Sigmoid colon (tissue), 4 donors: ENCODE measurements at regions not wholly inside any gene's neighbourhood (a gene's known extent, or its start where the extent isn't known, plus 50 kb on each side); places are given as distances from the start of the nearest gene placed in this dataset.

ENCODE experiments used
- CTCF ChIP-seq, 4 experiments: fragments of 450-650 bp in 3 of 4; fragments of 200-600 bp in 1 of 4; IDR thresholded peaks; one replicate each; pipeline ENCODE4 v1.5.1; 2016 to 2019; ENCODE audit warnings: antibody characterized with exemption in 4 of 4, mild to moderate bottlenecking in 3 of 4, moderate library complexity in 2 of 4
- EP300 ChIP-seq, 4 donors: sonication (generic); formaldehyde crosslinking; IDR thresholded peaks; one replicate each; pipeline ENCODE4 v1.6.1; 2017; ENCODE audit warnings: antibody characterized with exemption in 4 of 4
- POLR2AphosphoS5 ChIP-seq, 4 donors: sonication (generic); formaldehyde crosslinking; IDR thresholded peaks; one replicate each; pipeline ENCODE4 v1.6.1; 2017; ENCODE audit warnings: antibody characterized with exemption in 4 of 4

- no peak for TF ChIP-seq CTCF (IDR thresholded peaks at IDR 0.05)
- TF ChIP-seq POLR2AphosphoS5 (IDR thresholded peaks at IDR 0.05): no peak
- no peak for TF ChIP-seq EP300 (IDR thresholded peaks at IDR 0.05)
These were observed 510.9 kb downstream of the ANKRD7 start for GRCh38 chr7:118735441-118735840.
